Erythroblast (primary cell): ENCODE measurements at regions not wholly inside any gene's neighbourhood (a gene's known extent, or its start where the extent isn't known, plus 50 kb on each side); places are given as distances from the start of the nearest gene placed in this dataset.
"Not testable (repeated sequence)": the region's sequence is repeated elsewhere in the genome, so short reads cannot be mapped to it uniquely, and the experiment has no call there.

Experiments
- GATA1 ChIP-seq: IDR thresholded peaks from 2 replicates; pipeline ENCODE4 v1.6.1; 2011; ENCODE audit warnings: low read depth, mild to moderate bottlenecking, control low read depth, low read length, moderate library complexity
- POLR2A ChIP-seq: IDR thresholded peaks from 2 replicates; pipeline ENCODE4 v1.6.1; 2011; ENCODE audit warnings: mild to moderate bottlenecking, low read length

GRCh38 chr4:155054042-155054441, 154.4 kb upstream of the NPY2R start:
- TF ChIP-seq POLR2A, GATA1: not testable (repeated sequence)
